ENCODE measurements at regions not wholly inside any gene's neighbourhood (a gene's known extent, or its start where the extent isn't known, plus 50 kb on each side); places are given as distances from the start of the nearest gene placed in this dataset.
"Not testable (repeated sequence)": the region's sequence is repeated elsewhere in the genome, so short reads cannot be mapped to it uniquely, and the experiment has no call there.

DNA sequence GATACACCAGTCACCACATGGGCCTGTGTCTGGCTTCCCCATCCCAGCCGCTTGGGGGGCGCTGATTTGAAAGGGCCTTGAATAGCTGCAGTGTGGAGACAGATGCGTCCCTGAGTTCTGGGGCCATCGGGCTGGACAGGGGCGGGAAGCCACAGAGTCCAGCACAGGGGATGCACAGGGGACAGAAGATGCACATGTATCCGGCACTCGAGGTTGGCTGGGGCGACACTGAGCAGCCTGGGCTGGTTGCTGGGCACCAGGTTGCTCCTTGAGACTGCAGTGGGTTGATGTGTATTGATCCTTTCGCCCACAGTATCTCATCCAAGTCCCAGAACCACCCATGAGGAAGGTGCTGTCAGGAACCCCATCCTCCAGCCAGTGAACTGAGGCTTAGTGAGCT, 99.3 kb upstream of the SYT13 start:
- no peak for DNase-seq (ENCODE audit: low spot score)

DNA sequence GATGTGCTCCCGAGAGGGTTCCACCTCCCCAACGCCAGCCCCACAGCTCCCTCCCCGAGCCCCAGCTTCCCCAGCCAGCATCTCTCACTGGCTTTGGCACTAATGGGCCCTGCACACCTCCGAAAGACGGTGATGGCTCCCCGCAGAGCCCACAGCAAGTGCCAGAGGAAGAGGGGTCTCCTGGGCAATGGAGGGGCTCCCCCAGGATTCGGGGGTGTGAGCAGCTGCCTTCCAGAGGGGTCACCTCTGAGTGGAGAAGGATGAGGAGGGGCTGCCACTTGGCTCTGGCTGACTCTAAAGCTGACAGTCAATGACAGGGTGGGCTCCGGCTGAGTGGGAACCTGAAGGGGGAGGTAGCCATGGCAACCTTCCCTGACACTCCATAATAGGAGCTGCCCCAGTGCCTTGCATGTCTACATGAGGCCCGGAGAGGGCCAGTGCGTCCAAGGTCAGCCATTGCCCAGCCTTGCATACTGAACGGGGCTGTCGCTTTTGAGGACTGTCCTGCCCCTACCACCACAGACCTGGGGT, 98.6 kb upstream of the SYT13 start:
- no peak for DNase-seq (ENCODE audit: low spot score)

DNA sequence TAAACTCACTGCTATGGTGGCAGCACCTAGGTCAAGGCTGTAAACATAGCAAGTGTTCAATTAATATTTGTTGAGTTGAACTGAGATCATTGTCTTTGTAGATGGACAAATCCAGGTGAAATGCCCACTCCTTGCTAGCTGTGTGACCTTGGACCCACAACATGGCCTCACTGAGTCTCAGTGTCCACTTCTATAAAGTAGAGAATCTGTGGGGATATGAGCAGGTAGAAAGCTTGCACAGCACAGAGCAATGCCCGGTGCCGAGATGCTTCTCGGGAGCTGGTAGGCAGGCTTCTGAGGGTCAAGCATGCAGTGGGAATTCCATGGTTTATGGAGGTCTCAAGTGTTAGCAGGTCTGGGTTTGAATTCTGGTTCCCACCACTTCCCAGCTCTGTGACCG, 97.9 kb upstream of the SYT13 start:
- DNase-seq (ENCODE audit: low spot score) = no peak

DNA sequence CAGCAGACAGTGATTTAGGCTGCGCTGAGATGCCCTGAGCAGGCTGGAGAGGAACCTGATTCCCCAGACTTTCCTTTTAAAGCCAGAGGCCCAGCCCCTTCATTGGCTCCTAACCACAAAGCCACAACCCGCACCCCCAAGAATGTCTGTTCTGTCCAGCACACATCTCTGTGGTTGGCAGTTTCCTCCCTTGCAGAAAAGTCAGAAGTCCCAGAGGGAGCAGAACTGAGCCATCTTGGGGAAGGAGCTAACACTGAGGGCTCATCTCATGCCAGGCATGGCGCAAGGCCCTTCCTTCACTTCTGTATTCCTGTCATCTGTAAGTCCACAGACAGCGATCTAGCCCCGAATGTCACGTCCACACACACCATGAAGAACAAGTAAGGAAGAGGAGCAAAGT, 97.1 kb upstream of the SYT13 start:
- peak; percentile 79 for DNase-seq (ENCODE audit: low spot score)

DNA sequence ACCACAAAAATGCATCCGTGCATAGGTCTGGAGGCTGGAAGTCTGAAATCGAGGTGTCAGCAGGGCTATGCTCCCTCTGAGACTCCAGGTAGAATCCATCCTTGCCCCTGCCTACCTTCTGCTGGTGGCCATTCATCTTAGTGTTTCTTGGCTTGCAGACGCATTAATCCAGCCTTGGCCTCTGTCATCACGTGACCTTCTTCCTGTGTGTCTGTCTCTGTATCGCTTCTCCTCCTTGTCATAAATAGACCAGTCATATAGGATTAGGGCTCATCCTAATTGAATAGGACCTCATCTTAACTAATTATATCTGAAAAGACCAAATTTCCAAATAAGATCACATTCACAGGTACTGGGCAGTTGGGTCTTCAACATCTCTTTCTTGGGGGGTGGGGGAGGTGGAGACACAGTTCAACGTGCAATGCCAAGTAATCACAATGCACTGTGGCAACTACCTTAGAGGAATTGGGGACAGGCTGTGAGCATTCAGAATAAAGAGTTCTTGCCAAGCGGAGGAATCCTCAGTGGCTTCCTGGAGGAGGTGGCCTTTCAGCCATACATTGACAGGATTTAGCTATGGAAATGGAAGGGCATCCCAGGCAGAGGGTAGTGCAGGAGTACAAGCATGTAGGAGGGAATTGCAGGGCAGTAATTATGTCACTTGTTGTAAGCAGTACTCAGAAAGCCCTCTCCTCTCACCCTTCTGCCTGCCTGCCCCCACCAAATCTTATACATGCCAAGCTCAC, 96.2 kb upstream of the SYT13 start:
- no peak for DNase-seq (ENCODE audit: low spot score)

DNA sequence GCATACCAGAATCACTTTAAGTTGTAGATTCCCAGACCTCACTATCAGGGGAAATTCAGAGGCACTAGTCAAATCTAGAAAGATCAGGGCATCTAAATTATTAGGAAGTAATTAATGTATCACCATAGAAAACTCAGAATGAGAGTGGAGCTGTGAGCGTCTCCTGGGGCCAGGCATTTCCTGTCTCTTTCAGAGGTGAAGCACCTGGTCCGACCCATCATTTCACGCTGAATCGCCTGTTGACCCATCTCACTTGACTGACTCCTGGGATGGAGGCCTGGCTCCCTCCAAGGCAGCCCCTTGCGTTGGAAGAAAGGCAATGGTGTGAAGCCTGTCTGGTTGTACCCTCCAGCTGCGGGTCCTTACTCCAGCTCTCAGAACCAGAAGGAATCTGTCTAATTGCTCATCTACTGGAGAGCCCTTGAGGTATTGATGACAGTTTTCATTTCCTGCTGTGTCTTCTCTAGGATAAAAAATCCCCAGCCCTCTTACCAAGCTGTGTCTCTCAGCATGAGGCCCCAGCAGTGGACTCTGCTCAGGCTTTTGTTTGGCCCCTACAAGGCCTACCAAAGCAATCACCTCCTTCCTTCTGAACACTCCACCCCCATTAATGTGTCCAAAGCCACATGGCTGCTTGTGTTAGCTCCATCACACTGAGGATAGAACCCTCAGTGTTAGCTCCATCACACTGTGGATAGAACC, 93.2 kb upstream of the SYT13 start:
- DNase-seq (ENCODE audit: low spot score) = no peak

DNA sequence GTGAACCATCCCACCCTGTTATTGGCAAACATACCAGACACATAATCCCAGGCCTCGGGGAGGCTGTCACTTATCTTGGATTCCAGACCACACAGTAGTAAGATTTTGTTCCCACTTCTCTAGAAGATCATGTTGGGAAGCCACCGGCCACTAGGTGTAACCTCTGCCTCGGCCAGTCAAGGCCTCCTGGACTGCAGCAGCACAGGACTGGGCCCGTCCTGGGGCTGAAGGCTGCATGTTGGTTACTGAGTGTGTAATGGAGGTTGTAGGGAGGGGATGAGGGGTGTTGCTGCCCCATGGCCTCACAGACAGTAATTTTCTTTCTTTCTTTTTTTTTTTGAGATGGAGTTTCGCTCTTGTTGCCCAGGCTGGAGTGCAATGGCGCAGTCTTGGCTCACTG, 92.4 kb upstream of the SYT13 start:
- DNase-seq (ENCODE audit: low spot score) = no peak

DNA sequence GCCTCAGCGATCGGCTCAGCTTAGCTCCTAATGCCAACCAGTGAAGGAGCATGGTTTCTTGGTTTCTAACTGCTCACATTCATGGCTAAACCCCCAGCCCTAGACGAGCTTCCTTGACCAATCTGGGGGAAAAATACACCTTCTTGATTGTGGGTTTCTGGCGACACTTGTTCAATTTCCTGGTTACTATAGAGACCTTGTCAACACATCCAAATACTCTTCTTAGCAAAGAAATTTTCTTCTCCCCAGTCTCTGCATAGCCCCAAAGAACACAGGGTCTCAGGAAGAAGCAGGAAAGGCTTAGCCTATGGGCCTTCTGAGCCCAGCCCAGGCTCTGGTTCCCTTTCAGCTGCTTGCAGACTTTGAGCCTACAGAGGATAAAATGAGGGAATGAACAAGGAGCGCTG, 88.5 kb upstream of the SYT13 start:
- DNase-seq (ENCODE audit: low spot score) = no peak

DNA sequence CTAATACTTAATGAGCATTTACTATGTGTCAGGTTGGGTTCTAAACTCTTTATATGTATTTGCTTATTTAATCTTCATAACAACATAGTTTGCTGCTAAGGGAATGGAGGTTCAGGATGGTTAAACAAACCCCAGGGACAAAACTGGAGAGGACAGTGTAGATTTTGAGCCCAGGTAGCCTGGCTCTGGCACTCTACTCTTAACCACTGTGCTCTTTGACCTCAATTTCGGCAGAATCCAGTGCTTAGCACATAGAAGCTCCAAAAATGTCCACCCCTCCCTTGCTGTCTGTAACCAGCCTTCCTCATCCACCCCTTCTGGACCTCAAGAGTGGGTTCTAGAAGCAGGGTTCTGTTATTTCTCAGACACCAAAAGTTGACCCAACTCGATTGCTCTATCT, 88.0 kb upstream of the SYT13 start:
- DNase-seq (ENCODE audit: low spot score) = no peak

GRCh38 chr11:45373506-45374035, 87.4 kb upstream of the SYT13 start:
- no peak for DNase-seq (ENCODE audit: low spot score)

DNA sequence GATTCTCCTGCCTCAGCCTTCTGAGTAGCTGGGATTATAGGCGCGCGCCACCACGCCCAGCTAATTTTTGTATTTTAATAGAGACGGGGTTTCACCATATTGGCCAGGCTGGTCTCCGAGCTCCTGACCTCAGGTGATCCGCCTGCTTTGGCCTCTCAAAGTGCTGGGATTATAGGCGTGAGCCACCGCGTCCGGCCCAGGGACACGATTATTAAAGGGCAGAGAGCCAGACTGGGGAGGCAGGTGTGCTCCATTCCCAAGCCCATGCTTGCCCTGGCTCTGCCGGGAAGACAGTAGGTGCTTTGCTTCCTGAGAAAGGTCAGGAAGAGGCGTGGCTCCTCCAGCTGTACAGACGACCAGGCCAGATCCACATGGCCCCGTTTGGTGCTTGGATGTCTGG, 86.3 kb upstream of the SYT13 start:
- not testable (repeated sequence) for DNase-seq (ENCODE audit: low spot score)

DNA sequence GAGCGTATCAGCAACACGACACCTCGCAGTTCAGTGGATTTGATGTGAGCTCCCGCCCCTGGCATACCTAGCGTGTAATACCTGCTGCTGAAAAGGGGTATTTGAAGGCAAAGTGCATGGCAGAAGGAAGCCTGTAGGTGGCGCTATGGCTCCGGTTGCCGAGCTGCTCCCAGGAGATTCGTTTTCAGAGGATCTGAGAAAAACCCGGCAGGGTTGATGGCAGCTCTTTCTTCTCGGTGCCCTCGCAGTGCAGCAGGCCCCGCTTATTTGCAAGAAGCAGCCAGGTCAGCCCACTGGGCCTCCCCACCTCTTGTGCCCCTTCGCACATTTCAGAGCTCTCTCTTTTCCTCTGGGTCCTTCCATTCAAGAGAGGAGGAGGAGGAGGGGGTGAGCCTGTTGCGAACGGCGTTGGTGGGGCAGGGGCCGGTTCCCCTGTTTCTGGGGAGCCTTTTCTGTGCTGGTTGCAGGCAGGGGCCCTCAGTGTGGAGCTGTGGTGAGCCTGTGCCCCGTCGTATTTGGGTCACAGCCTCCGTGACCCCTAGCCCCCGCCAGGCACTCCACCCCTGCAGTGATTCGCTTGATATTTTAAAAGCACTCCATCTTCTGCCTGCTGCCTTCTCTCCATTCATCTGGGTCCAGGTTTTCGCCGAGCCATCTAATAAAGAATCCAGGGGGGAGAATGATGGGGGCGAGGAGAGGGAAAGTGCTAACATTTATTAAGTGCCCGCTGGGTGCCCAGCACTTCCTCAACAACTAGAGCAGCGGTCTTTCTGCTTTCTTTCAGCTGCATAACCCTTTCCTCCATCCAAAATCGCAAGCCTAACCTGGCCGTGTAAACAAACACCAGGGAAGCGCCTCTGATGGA, 85.3 kb upstream of the SYT13 start:
- DNase-seq (ENCODE audit: low spot score) = peak; percentile 86

GRCh38 chr11:45369313-45369712, 83.2 kb upstream of the SYT13 start:
- DNase-seq (ENCODE audit: low spot score) = no peak

DNA sequence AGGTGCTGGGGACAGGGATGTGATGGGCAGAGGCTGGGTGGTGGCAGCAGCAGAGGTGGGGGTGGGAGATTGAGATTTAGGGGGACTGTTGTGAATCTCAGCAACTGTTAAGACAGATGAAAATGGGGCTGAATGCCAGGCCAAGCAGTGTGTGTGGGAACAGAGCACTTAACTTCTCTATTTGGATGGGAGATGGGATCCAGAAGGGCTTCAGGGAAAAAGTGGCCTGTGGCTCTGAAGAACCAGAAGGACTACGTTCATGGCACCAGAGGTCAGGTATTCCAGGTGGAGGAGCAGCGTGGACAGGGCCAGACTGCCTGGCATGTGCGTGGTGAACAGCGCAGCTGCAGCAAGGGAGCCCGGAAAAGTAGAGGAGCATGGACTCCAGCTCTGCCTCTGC, 82.6 kb upstream of the SYT13 start:
- DNase-seq (ENCODE audit: low spot score) = no peak

DNA sequence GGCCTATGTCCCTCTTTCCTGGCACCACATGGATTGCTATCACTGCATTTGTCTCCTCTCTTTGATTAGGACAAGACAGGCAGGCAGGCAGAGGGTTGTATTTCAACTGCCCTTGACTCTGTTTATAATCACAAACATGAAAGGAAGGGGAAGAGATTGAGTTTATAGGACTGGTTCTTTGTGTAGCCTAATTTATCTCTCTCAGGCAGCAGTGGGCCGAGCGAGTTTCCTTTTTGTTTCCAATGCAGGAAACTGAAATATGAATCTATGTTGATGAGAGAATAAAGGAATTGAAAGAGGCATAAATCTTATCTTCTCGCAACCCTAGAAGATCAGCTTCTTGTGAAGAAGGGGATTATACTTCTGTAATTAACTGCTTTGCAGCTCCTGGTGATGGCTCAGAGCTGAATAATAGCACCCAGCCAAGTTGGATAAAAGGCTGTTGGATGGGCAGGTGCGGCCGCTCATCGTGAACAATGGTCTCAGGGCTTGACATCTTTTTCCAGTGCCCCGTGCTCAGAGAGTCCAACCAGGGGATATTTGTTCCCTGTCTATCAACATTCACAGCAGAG, 80.6 kb upstream of the SYT13 start:
- DNase-seq (ENCODE audit: low spot score) = no peak

- DNase-seq (ENCODE audit: low spot score) = no peak
These were observed 79.9 kb upstream of the SYT13 start for GRCh38 chr11:45365961-45366618.

GRCh38 chr11:45362636-45363035, 76.5 kb upstream of the SYT13 start:
- no peak for DNase-seq (ENCODE audit: low spot score)

GRCh38 chr11:45361551-45361950, 75.4 kb upstream of the SYT13 start:
- DNase-seq (ENCODE audit: low spot score) = no peak

GRCh38 chr11:45355706-45356041, 69.5 kb upstream of the SYT13 start:
- DNase-seq (ENCODE audit: low spot score) = no peak

DNA sequence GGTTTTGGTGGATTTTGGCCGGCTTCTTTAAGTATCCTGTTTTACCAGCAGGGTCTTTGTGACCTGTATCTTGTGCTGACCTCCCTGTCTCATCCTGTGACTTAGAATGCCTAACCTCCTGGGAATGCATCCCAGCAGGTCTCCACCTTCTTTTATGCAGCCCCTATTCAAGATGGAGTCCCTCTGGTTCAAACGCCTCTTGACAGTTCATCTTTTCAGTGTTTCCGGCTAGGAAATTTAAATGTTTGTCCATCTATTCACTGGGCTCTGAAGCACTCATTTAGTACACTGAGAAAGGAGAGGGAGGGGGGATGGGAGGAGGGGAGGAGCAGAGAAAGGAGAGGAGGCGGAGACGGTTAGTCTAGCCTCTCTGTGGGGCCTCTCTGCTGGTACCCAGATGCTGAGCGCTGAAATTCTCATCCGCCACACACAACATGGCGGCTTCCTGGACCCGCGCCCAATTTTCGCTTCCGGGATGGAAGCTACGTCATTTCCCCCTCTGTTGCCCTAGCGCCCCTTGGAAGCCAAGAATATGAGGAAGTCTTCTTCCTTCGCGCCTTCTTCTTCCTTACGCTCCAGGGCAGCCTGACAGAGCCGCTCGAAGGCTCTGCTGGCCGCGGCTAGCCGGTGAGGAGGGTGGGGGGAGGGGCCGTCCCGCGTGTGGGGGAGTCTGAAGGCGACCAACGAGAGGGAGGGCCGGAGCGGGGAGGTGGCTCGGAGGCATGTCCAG, 69.0 kb upstream of the SYT13 start:
- DNase-seq (ENCODE audit: low spot score) = no peak

GRCh38 chr11:45348729-45349128, 62.6 kb upstream of the SYT13 start:
- no peak for DNase-seq (ENCODE audit: low spot score)
